ENCODE measurements at regions not wholly inside any gene's neighbourhood (a gene's known extent, or its start where the extent isn't known, plus 50 kb on each side); places are given as distances from the start of the nearest gene placed in this dataset.

DNA sequence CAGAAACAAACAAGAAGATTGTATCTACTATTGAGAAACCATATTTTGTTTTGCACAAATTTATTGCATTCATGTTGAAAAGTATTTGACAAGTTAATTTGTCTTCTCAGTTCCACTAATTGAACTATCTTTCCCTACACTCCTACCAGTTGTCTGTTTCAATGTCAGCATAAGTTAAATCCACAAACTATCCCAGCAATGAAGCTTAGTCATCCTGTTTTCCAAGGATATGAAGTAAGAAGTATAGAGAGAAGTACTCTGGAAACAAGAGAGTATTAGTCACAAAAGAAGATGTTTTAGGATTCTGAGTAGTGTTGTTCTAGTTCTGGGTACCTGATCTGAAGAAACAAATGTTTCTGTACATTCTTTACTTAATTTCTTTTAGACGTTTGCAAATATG is 261.6 kb upstream of the ZNF804A start:
- no peak for DNase-seq (ENCODE audit: low spot score)
- Histone ChIP-seq H3K79me2 (replicated peaks; ENCODE audit: insufficient read depth) (no peaks in the 10 kb centered on the region), H3K4me2 (no peak overlapping the region), H3K4me3 (no peak overlapping the region), H3K27ac (ENCODE audit: low read depth) (no peak overlapping the region), H3K27me3 (ENCODE audit: insufficient read depth) (peaks cover 76% of the 10 kb centered on the region), H3K4me1 (ENCODE audit: insufficient read depth) (peaks cover 10% of the 10 kb centered on the region), H3K9me2 (ENCODE audit: insufficient read depth) (no peaks in the 10 kb centered on the region), H2AFZ (no peak overlapping the region), H4K20me1 (replicated peaks; ENCODE audit: insufficient read depth) (no peaks in the 10 kb centered on the region; the same call in 1 of the 2 replicates), H3K36me3 (ENCODE audit: insufficient read depth) (no peaks in the 10 kb centered on the region), H3F3A (replicated peaks; ENCODE audit: low read depth) (no peaks in the 10 kb centered on the region)
- no peak for ATAC-seq
- H3K36me3 Mint-ChIP-seq (ENCODE audit: low read depth) = no peaks in the 10 kb centered on the region
- H3K4me1 Mint-ChIP-seq = peaks cover 14% of the 10 kb centered on the region
- H3K9me3 Mint-ChIP-seq = no peaks in the 10 kb centered on the region
- TF ChIP-seq JUNB (IDR thresholded peaks at IDR 0.05; ENCODE audit: unreplicated experiment) (no peak), POLR2AphosphoS5 (IDR thresholded peaks at IDR 0.05; ENCODE audit: low read depth) (no peak), ZNF462 (CRISPR knock-in tag; IDR thresholded peaks at IDR 0.05) (no peak), ZNF331 (CRISPR knock-in tag; IDR thresholded peaks at IDR 0.05; ENCODE audit: low read depth) (no peak), ZNF114 (CRISPR knock-in tag; IDR thresholded peaks at IDR 0.05) (no peak), CREB1 (CRISPR knock-in tag; IDR thresholded peaks at IDR 0.05; ENCODE audit: low read depth) (no peak), EZH2 (IDR thresholded peaks at IDR 0.05; ENCODE audit: low read depth, unreplicated experiment) (no peak), NANOG (IDR thresholded peaks at IDR 0.05; ENCODE audit: borderline replicate concordance) (no peak), EZH2phosphoT487 (IDR thresholded peaks at IDR 0.05; ENCODE audit: unreplicated experiment) (no peak), STAT1 (IDR thresholded peaks at IDR 0.05; ENCODE audit: unreplicated experiment) (no peak)
- TF ChIP-seq, protein P1, sequence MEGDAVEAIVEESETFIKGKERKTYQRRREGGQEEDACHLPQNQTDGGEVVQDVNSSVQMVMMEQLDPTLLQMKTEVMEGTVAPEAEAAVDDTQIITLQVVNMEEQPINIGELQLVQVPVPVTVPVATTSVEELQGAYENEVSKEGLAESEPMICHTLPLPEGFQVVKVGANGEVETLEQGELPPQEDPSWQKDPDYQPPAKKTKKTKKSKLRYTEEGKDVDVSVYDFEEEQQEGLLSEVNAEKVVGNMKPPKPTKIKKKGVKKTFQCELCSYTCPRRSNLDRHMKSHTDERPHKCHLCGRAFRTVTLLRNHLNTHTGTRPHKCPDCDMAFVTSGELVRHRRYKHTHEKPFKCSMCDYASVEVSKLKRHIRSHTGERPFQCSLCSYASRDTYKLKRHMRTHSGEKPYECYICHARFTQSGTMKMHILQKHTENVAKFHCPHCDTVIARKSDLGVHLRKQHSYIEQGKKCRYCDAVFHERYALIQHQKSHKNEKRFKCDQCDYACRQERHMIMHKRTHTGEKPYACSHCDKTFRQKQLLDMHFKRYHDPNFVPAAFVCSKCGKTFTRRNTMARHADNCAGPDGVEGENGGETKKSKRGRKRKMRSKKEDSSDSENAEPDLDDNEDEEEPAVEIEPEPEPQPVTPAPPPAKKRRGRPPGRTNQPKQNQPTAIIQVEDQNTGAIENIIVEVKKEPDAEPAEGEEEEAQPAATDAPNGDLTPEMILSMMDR (conservative IDR thresholded peaks at IDR 0.05; ENCODE audit: low read depth in 2 of 2) = no peak
- TF ChIP-seq, protein P2, sequence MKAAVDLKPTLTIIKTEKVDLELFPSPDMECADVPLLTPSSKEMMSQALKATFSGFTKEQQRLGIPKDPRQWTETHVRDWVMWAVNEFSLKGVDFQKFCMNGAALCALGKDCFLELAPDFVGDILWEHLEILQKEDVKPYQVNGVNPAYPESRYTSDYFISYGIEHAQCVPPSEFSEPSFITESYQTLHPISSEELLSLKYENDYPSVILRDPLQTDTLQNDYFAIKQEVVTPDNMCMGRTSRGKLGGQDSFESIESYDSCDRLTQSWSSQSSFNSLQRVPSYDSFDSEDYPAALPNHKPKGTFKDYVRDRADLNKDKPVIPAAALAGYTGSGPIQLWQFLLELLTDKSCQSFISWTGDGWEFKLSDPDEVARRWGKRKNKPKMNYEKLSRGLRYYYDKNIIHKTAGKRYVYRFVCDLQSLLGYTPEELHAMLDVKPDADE (IDR thresholded peaks at IDR 0.05) = no peak
- TF ChIP-seq, protein P3, sequence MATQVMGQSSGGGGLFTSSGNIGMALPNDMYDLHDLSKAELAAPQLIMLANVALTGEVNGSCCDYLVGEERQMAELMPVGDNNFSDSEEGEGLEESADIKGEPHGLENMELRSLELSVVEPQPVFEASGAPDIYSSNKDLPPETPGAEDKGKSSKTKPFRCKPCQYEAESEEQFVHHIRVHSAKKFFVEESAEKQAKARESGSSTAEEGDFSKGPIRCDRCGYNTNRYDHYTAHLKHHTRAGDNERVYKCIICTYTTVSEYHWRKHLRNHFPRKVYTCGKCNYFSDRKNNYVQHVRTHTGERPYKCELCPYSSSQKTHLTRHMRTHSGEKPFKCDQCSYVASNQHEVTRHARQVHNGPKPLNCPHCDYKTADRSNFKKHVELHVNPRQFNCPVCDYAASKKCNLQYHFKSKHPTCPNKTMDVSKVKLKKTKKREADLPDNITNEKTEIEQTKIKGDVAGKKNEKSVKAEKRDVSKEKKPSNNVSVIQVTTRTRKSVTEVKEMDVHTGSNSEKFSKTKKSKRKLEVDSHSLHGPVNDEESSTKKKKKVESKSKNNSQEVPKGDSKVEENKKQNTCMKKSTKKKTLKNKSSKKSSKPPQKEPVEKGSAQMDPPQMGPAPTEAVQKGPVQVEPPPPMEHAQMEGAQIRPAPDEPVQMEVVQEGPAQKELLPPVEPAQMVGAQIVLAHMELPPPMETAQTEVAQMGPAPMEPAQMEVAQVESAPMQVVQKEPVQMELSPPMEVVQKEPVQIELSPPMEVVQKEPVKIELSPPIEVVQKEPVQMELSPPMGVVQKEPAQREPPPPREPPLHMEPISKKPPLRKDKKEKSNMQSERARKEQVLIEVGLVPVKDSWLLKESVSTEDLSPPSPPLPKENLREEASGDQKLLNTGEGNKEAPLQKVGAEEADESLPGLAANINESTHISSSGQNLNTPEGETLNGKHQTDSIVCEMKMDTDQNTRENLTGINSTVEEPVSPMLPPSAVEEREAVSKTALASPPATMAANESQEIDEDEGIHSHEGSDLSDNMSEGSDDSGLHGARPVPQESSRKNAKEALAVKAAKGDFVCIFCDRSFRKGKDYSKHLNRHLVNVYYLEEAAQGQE (IDR thresholded peaks at IDR 0.05; ENCODE audit: unreplicated experiment) = no peak
- peaks cover 38% of the 10 kb centered on the region for H3K27me3 Mint-ChIP-seq (ENCODE audit: insufficient read depth, low read depth, poor library complexity)
- no peak overlapping the region for H3K27ac Mint-ChIP-seq
- no peak overlapping the region for H3K4me3 Mint-ChIP-seq

Measured in GM23338 (cell line).